GM12891 (cell line): ENCODE measurements at regions not wholly inside any gene's neighbourhood (a gene's known extent, or its start where the extent isn't known, plus 50 kb on each side); places are given as distances from the start of the nearest gene placed in this dataset.

Experiments used
- PAX5 ChIP-seq: IDR thresholded peaks from 2 replicates; pipeline ENCODE4 v1.6.1; 2011; ENCODE audit warnings: low read length, moderate library complexity, mild to moderate bottlenecking; ENCODE audit not compliant: insufficient read depth, severe bottlenecking
- POLR2AphosphoS5 ChIP-seq: IDR thresholded peaks from 2 replicates; pipeline ENCODE4 v1.6.1; 2011; ENCODE audit warnings: low read depth, low read length, control low read depth
- TAF1 ChIP-seq: IDR thresholded peaks from 2 replicates; pipeline ENCODE4 v1.6.1; 2011; ENCODE audit warnings: low read depth, low read length, control low read depth

DNA sequence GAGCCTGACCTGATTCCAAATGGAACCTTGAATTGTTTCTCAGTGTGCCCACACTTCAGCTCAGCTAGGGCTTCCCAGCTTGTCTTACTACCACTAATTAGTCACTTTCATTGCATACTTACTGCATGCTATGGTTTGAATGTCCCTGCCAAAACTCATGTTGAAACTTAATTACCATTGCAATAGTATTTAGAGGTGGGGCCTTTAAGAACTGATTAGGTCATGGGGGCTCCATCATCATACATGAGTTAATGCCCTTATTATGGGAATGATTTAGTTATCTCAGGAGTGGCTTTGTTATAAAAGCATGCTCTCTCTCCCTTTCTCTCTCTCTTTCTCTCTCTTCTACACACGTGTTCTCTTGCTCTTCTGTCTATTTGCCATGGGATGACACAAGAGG is 68.3 kb downstream of the NENF start:
- TF ChIP-seq POLR2AphosphoS5 (no peak), PAX5 (no peak), TAF1 (no peak)
